ENCODE measurements at regions not wholly inside any gene's neighbourhood (a gene's known extent, or its start where the extent isn't known, plus 50 kb on each side); places are given as distances from the start of the nearest gene placed in this dataset.

GRCh38 chr16:16798504-16798903 is 419.6 kb downstream of the NPIPA7 start:
- ChIA-PET CTCF (no interaction called here), POLR2A (no interaction called here)
- Histone ChIP-seq H3K27me3 (replicated peaks in 1 of 2; ENCODE audit: control insufficient read depth in 2 of 2, extremely low read depth in 1 of 2, insufficient read depth in 2 of 2, low read length in 1 of 2) (no peaks in the 10 kb centered on the region), H3K4me3 (ENCODE audit: control insufficient read depth in 1 of 2, extremely low read depth in 1 of 2, low read length in 1 of 2) (no peak overlapping the region), H3K36me3 (ENCODE audit: control insufficient read depth in 2 of 2, extremely low read depth in 1 of 2, insufficient read depth in 1 of 2, low read length in 1 of 2) (no peaks in the 10 kb centered on the region), H3K27ac (ENCODE audit: low read length) (no peak overlapping the region), H3K4me1 (ENCODE audit: control insufficient read depth in 1 of 2, extremely low read depth in 1 of 2, insufficient read depth in 2 of 2, low read length in 2 of 2) (no peaks in the 10 kb centered on the region), H3K9me3 (no peaks in the 10 kb centered on the region)
- no peak overlapping the region for H3K4me3 Mint-ChIP-seq
- no peaks in the 10 kb centered on the region for H3K36me3 Mint-ChIP-seq
- no peak overlapping the region for H3K27ac Mint-ChIP-seq
- peaks cover 11 to 25% of the 10 kb centered on the region in 2 donors for H3K27me3 Mint-ChIP-seq
- H3K9me3 Mint-ChIP-seq: no peaks in the 10 kb centered on the region
- DNase-seq (no peak), ATAC-seq (replicated peaks in 1 of 4) (no peak)
- H3K4me1 Mint-ChIP-seq: no peaks in the 10 kb centered on the region

- no peaks in the 10 kb centered on the region for H3K4me1 ChIP-seq (ENCODE audit: control insufficient read depth in 1 of 2, extremely low read depth in 1 of 2, insufficient read depth in 2 of 2, low read length in 2 of 2)
- DNase-seq (no peak), ATAC-seq (replicated peaks in 1 of 4) (no peak)
- H3K27ac ChIP-seq (ENCODE audit: low read length): no peak overlapping the region
- Mint-ChIP-seq H3K27me3 (peaks cover 15 to 23% of the 10 kb centered on the region in 2 donors), H3K9me3 (no peaks in the 10 kb centered on the region), H3K4me3 (no peak overlapping the region), H3K27ac (no peak overlapping the region), H3K4me1 (no peaks in the 10 kb centered on the region), H3K36me3 (no peaks in the 10 kb centered on the region)
- ChIA-PET CTCF (interaction anchor here in 1 of 2 donors (0.6 kb wide), 1 partner anchor 993 kb away, joined by 10 read pairs; no protein-coding TSS in a partner anchor), POLR2A (no interaction called here)
- no peaks in the 10 kb centered on the region for H3K27me3 ChIP-seq (replicated peaks in 1 of 2; ENCODE audit: control insufficient read depth in 2 of 2, extremely low read depth in 1 of 2, insufficient read depth in 2 of 2, low read length in 1 of 2)
- 83% methylated on average over 1 of the region's 4 CpGs for WGBS (ENCODE audit: insufficient coverage)
- H3K36me3 ChIP-seq (ENCODE audit: control insufficient read depth in 2 of 2, extremely low read depth in 1 of 2, insufficient read depth in 1 of 2, low read length in 1 of 2): no peaks in the 10 kb centered on the region
- H3K4me3 ChIP-seq (ENCODE audit: control insufficient read depth in 1 of 2, extremely low read depth in 1 of 2, low read length in 1 of 2): no peak overlapping the region
- no peaks in the 10 kb centered on the region for H3K9me3 ChIP-seq
These were observed 426.9 kb downstream of the NPIPA7 start for GRCh38 chr16:16805809-16806208.

- Histone ChIP-seq H3K9me3 (no peaks in the 10 kb centered on the region), H3K27ac (ENCODE audit: low read length) (no peak overlapping the region), H3K4me1 (ENCODE audit: control insufficient read depth in 1 of 2, extremely low read depth in 1 of 2, insufficient read depth in 2 of 2, low read length in 2 of 2) (no peaks in the 10 kb centered on the region), H3K27me3 (replicated peaks in 1 of 2; ENCODE audit: control insufficient read depth in 2 of 2, extremely low read depth in 1 of 2, insufficient read depth in 2 of 2, low read length in 1 of 2) (no peaks in the 10 kb centered on the region), H3K4me3 (ENCODE audit: control insufficient read depth in 1 of 2, extremely low read depth in 1 of 2, low read length in 1 of 2) (no peak overlapping the region), H3K36me3 (ENCODE audit: control insufficient read depth in 2 of 2, extremely low read depth in 1 of 2, insufficient read depth in 1 of 2, low read length in 1 of 2) (no peaks in the 10 kb centered on the region)
- ChIA-PET POLR2A (no interaction called here), CTCF (no interaction called here)
- ATAC-seq (replicated peaks in 1 of 4) (no peak), DNase-seq (no peak)
- Mint-ChIP-seq H3K27me3 (peaks cover 7 to 21% of the 10 kb centered on the region in 2 donors), H3K4me3 (no peak overlapping the region), H3K9me3 (peaks cover 5 to 19% (median 8%) of the 10 kb centered on the region in 3 donors), H3K27ac (no peak overlapping the region), H3K4me1 (no peaks in the 10 kb centered on the region), H3K36me3 (no peaks in the 10 kb centered on the region)
- 90% methylated on average over 2 of the region's 2 CpGs for WGBS (ENCODE audit: insufficient coverage)
These were observed 436.7 kb downstream of the NPIPA7 start for GRCh38 chr16:16815641-16816040.

GRCh38 chr16:16817196-16817595 is 438.3 kb downstream of the NPIPA7 start:
- no peak overlapping the region for H3K27ac Mint-ChIP-seq
- no peak overlapping the region for H3K4me3 ChIP-seq (ENCODE audit: control insufficient read depth in 1 of 2, extremely low read depth in 1 of 2, low read length in 1 of 2)
- peaks cover 10 to 32% (median 17%) of the 10 kb centered on the region in 3 donors for H3K9me3 Mint-ChIP-seq
- H3K36me3 ChIP-seq (ENCODE audit: control insufficient read depth in 2 of 2, extremely low read depth in 1 of 2, insufficient read depth in 1 of 2, low read length in 1 of 2): no peaks in the 10 kb centered on the region
- DNase-seq (no peak), ATAC-seq (replicated peaks in 1 of 4) (no peak)
- H3K36me3 Mint-ChIP-seq: no peaks in the 10 kb centered on the region
- no peak overlapping the region for H3K4me3 Mint-ChIP-seq
- CTCF ChIA-PET: no interaction called here
- no peaks in the 10 kb centered on the region for H3K4me1 ChIP-seq (ENCODE audit: control insufficient read depth in 1 of 2, extremely low read depth in 1 of 2, insufficient read depth in 2 of 2, low read length in 2 of 2)
- POLR2A ChIA-PET: interaction anchor here in 1 of 2 donors (0.6 kb wide), 1 partner anchor 9 kb away, joined by 8 read pairs; no protein-coding TSS in a partner anchor
- no peak overlapping the region for H3K27ac ChIP-seq (ENCODE audit: low read length)
- no peaks in the 10 kb centered on the region for H3K27me3 ChIP-seq (replicated peaks in 1 of 2; ENCODE audit: control insufficient read depth in 2 of 2, extremely low read depth in 1 of 2, insufficient read depth in 2 of 2, low read length in 1 of 2)
- 89% methylated on average over 1 of the region's 2 CpGs for WGBS (ENCODE audit: insufficient coverage)
- H3K9me3 ChIP-seq: peaks cover 3% of the 10 kb centered on the region
- no peaks in the 10 kb centered on the region for H3K4me1 Mint-ChIP-seq
- peaks cover 5 to 14% of the 10 kb centered on the region in 2 donors for H3K27me3 Mint-ChIP-seq

- no peaks in the 10 kb centered on the region for H3K36me3 Mint-ChIP-seq
- no peak overlapping the region for H3K27ac Mint-ChIP-seq
- ChIA-PET POLR2A (no interaction called here), CTCF (no interaction called here)
- no peak overlapping the region for H3K4me3 ChIP-seq (ENCODE audit: control insufficient read depth in 1 of 2, extremely low read depth in 1 of 2, low read length in 1 of 2)
- no peaks in the 10 kb centered on the region for H3K4me1 Mint-ChIP-seq
- H3K4me3 Mint-ChIP-seq: no peak overlapping the region
- H3K9me3 Mint-ChIP-seq: peaks cover 10 to 34% (median 20%) of the 10 kb centered on the region in 3 donors
- H3K36me3 ChIP-seq (ENCODE audit: control insufficient read depth in 2 of 2, extremely low read depth in 1 of 2, insufficient read depth in 1 of 2, low read length in 1 of 2): no peaks in the 10 kb centered on the region
- no peak overlapping the region for H3K27ac ChIP-seq (ENCODE audit: low read length)
- no peaks in the 10 kb centered on the region for H3K4me1 ChIP-seq (ENCODE audit: control insufficient read depth in 1 of 2, extremely low read depth in 1 of 2, insufficient read depth in 2 of 2, low read length in 2 of 2)
- peaks cover 3% of the 10 kb centered on the region for H3K9me3 ChIP-seq
- ATAC-seq (replicated peaks in 1 of 4) (no peak), DNase-seq (no peak)
- peaks cover 0 to 2% of the 10 kb centered on the region in 2 experiments for H3K27me3 ChIP-seq (replicated peaks in 1 of 2; ENCODE audit: control insufficient read depth in 2 of 2, extremely low read depth in 1 of 2, insufficient read depth in 2 of 2, low read length in 1 of 2)
- H3K27me3 Mint-ChIP-seq: peaks cover 7 to 16% of the 10 kb centered on the region in 2 donors
These were observed 442.3 kb downstream of the NPIPA7 start for GRCh38 chr16:16821261-16821660.

- ATAC-seq (replicated peaks in 1 of 4): no peak
- H3K36me3 Mint-ChIP-seq: no peaks in the 10 kb centered on the region
- 100% methylated on average over 2 of the region's 6 CpGs for WGBS (ENCODE audit: insufficient coverage)
These were observed 450.0 kb downstream of the NPIPA7 start for GRCh38 chr16:16828913-16829398.

GRCh38 chr16:16830401-16830800 is 451.5 kb downstream of the NPIPA7 start:
- ATAC-seq (replicated peaks in 1 of 4): no peak
- no peaks in the 10 kb centered on the region for H3K4me1 ChIP-seq (ENCODE audit: control insufficient read depth in 1 of 2, extremely low read depth in 1 of 2, insufficient read depth in 2 of 2, low read length in 2 of 2)
- no peak overlapping the region for H3K27ac ChIP-seq (ENCODE audit: low read length)
- no peak for DNase-seq
- no peaks in the 10 kb centered on the region for H3K4me1 Mint-ChIP-seq
- H3K27me3 ChIP-seq (replicated peaks in 1 of 2; ENCODE audit: control insufficient read depth in 2 of 2, extremely low read depth in 1 of 2, insufficient read depth in 2 of 2, low read length in 1 of 2): no peaks in the 10 kb centered on the region
- no peaks in the 10 kb centered on the region for H3K9me3 ChIP-seq
- H3K27me3 Mint-ChIP-seq: peaks cover 26 to 37% of the 10 kb centered on the region in 2 donors
- no peaks in the 10 kb centered on the region for H3K36me3 ChIP-seq (ENCODE audit: control insufficient read depth in 2 of 2, extremely low read depth in 1 of 2, insufficient read depth in 1 of 2, low read length in 1 of 2)
- no peaks in the 10 kb centered on the region for H3K36me3 Mint-ChIP-seq
- ChIA-PET POLR2A (no interaction called here), CTCF (no interaction called here)
- peaks cover 0 to 5% (median 5%) of the 10 kb centered on the region in 3 donors for H3K9me3 Mint-ChIP-seq
- no CpG with 5 or more reads among the region's 1 CpG for WGBS (ENCODE audit: insufficient coverage)
- no peak overlapping the region for H3K4me3 ChIP-seq (ENCODE audit: control insufficient read depth in 1 of 2, extremely low read depth in 1 of 2, low read length in 1 of 2)
- no peak overlapping the region for H3K4me3 Mint-ChIP-seq
- H3K27ac Mint-ChIP-seq: no peak overlapping the region

More at GRCh38 chr16:16828913-16829398, 450.0 kb downstream of the NPIPA7 start:
- no peak overlapping the region for H3K27ac Mint-ChIP-seq
- H3K4me1 ChIP-seq (ENCODE audit: control insufficient read depth in 1 of 2, extremely low read depth in 1 of 2, insufficient read depth in 2 of 2, low read length in 2 of 2): no peaks in the 10 kb centered on the region
- H3K27me3 ChIP-seq (replicated peaks in 1 of 2; ENCODE audit: control insufficient read depth in 2 of 2, extremely low read depth in 1 of 2, insufficient read depth in 2 of 2, low read length in 1 of 2): peaks cover 0 to 2% of the 10 kb centered on the region in 2 experiments
- no peak overlapping the region for H3K4me3 Mint-ChIP-seq
- no peak for DNase-seq
- H3K4me1 Mint-ChIP-seq: no peaks in the 10 kb centered on the region
- CTCF ChIA-PET: no interaction called here
- H3K4me3 ChIP-seq (ENCODE audit: control insufficient read depth in 1 of 2, extremely low read depth in 1 of 2, low read length in 1 of 2): no peak overlapping the region
- no peaks in the 10 kb centered on the region for H3K36me3 ChIP-seq (ENCODE audit: control insufficient read depth in 2 of 2, extremely low read depth in 1 of 2, insufficient read depth in 1 of 2, low read length in 1 of 2)
- no peak overlapping the region for H3K27ac ChIP-seq (ENCODE audit: low read length)
- peaks cover 26 to 37% of the 10 kb centered on the region in 2 donors for H3K27me3 Mint-ChIP-seq
- POLR2A ChIA-PET: no interaction called here
- no peaks in the 10 kb centered on the region for H3K9me3 ChIP-seq
- peaks cover 0 to 5% (median 2%) of the 10 kb centered on the region in 3 donors for H3K9me3 Mint-ChIP-seq
